HG02840 (cell line): ENCODE measurements at regions not wholly inside any gene's neighbourhood (a gene's known extent, or its start where the extent isn't known, plus 50 kb on each side); places are given as distances from the start of the nearest gene placed in this dataset.
"Not testable (repeated sequence)": the region's sequence is repeated elsewhere in the genome, so short reads cannot be mapped to it uniquely, and the experiment has no call there.

Source experiments
- ATAC-seq: cut with Tn5 transposase; IDR thresholded peaks from one replicate; pipeline ENCODE4 v1.9.1; 2021; ENCODE audit warnings: mild to moderate bottlenecking, moderate library complexity, moderate number of reproducible peaks; ENCODE audit not compliant: unreplicated experiment, low FRiP score

DNA sequence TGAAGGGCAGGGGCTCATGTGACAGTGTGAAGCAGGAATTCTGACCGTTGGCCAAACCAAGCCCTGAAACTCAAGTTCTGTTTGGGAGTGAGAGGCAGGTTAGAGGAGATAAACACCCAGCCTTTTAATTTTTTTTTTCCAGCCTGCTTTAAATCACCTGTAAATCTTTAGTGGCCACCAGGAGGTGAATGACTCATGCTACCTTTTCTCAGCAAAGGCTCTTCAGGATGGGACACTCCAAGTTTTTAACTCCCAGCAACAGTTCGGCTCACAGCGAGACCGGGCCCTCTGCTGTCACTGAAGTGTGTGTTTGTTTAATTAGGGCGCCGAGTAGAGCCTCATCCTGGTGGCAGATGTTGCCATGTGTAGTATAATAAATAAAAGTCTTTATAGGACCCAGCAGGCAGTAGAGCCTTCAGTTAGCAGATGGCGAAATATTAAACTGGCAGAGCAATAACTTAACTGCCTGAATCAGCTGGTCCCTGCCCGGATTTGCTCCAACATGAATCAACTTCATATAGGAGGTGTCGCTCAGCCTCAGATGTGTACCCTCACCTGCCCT, 180.3 kb downstream of the NPIPA7 start:
- ATAC-seq: not testable (repeated sequence)

DNA sequence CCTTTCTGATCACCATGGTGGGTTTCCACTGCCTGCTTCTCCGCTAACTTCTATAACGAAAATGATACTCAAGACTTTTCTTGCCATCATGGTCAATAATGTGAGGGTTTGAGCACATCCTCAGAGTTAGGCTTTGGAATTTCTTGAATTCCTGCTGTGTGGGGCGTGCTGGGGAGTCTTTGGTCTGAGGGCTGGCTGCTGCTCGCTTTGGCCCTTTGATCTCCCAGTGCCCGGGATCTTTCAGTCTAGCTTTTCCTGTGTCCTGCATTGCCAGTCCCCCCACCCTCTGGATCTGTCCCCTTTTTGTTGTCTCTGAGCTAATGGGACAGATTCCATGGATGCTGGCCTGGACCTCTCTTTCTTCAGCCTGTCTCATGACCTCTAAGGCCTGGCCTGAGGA, 182.6 kb downstream of the NPIPA7 start:
- ATAC-seq: not testable (repeated sequence)

DNA sequence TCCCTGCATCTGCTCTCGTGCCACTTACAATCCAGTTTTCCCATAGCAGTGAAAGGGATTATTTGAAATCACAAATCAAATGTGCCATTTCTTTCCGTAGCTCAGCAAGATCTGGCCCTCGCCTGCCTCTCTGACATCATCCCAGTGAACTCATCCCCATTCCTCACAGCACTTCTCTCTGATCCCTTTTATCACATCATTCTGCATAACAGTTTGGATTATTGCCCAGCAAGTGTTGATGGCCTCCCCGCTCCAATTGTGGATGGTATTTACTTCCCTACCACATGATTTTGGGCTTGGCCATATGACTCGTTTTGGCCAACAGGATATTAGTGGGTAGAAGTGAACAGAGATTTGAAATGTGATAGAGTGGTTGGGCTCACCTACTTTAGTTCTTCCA, 185.0 kb downstream of the NPIPA7 start:
- ATAC-seq: not testable (repeated sequence)

DNA sequence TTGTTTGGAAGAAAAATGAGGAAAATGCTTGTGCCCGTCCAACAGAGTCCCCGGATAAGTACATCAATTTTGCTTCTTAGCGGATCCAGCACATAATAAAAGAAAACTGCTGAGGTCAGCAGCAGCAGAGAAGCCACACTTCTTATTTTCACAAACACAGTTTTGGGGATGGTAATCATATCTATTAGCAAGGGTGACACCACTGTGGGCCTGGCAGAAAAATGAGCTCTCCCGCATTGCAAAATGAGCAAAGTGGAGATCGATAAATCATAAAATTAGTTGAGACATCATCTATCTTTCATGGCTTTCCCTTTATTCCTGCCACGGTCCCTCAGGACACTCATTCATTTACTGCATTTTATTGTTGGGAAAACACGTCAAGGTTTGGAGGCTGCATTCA, 186.4 kb downstream of the NPIPA7 start:
- not testable (repeated sequence) for ATAC-seq

DNA sequence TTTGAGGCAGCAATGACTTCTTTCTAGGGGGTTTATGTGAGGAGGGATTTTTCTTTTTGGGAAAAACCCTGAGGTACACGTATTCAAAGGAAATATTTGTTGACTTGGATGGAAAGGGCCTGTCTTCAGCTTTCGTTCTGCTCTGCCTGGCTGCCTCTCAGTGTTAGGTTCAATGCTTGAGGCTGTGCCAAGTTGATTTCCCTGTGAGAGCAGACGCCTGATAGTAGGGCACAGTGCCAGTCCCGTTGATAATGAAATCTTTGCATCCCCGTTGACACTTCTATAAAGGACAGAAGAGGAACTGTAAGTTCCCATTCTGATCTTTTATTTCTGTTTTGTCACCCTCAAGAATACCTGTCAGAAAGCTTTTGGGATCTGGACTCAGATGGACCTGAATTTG, 191.1 kb downstream of the NPIPA7 start:
- not testable (repeated sequence) for ATAC-seq

DNA sequence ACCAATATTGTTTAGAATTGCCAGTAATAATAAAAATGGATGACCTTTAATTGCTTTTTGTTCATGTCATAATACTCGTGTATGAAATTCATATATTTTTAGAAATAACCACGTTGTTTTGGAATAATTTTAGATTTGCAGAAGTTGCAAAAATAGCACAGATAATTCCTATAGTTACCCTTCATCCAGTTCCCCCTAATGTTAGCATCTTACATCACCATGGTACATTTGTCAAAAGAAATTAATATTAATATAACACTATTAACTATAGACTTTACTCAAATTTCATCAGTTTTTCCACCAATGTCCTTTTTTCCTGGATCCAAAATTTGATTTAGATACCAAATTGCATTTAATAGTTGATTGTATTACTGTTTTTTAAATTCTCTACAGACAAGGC, 191.9 kb downstream of the NPIPA7 start:
- not testable (repeated sequence) for ATAC-seq

DNA sequence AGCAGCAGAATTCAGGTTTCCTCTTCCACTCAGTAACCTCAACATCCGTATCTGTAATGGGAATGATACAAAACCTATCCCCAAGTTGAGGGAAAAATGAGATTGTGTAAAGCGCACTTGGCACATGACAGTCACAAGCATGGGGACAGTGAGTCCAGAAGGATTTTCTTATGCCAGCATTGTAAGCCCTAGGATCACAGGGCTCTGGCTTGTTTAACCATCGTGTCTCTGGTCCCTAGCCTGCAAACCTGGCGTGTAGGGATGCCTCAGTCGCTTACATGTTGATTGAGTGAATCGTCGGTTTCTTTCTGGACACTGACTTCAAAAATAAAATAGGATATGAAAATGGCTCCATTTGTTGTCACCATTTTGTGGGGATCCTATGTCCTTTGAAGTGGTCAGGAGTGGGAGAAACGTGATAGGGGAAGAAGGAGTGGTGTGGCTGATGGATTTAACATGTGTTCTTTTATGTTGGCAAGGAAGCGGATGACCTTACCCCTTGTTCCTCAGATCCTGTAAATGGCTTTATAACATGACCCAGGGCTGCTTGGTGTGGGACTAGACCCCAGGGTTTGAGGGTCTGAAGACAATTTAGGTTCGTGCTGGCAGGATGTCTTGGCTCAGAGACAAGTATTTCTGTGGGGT, 193.3 kb downstream of the NPIPA7 start:
- not testable (repeated sequence) for ATAC-seq

DNA sequence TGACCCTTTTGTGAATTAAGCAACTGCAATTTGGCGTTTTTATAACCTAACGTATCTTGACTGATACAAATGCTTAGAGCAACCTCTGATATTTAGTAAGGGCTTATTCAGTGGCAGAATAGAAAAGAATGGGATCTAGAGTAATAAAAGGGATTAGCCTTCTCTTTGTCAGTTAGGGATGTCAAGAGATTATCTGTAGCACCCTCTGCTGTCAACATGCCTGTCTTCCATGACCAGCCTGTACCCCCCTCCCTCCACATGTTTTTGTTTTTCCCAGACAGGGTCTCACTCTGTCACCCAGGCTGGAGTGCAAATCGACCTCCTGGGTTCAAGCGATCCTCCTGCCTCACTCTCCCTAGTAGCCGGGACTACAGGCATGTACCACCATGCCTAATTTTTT, 198.1 kb downstream of the NPIPA7 start:
- ATAC-seq: not testable (repeated sequence)

DNA sequence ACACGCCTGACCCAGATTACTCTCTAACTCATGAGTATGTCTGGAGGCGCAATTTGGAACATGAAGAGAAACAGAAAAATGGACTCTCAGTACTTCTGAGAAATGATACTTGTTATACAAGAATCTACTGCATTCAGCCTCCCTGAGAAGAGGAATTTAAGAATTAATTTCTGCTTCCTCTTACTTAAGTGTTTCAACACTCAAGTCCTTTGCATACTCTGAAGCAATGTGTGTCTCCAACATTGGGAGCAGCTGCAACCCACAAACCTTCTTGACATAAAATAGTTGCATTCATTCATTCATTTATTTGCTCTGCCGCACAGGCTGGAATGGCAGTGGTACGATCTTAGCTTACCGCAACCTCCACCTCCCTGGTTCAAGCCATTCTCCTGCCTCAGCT, 199.8 kb downstream of the NPIPA7 start:
- no peak for ATAC-seq

DNA sequence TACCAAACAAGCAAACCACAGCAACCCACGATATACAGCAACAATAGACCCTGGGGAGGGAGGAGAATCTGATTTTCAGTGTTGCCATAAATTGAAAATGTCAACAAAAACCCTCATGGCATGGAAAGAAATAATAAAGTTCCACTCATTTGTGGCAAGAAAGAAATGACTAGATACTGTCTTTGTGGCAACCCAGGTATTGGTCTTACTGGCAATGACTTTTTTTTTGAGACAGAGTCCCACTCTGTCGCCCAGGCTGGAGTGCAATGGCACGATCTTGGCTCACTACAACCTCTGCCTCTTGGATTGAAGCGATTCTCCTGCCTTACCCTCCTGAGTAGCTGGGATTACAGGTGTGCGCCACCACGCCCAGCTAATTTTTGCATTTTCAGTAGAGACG, 204.0 kb downstream of the NPIPA7 start:
- ATAC-seq: not testable (repeated sequence)

DNA sequence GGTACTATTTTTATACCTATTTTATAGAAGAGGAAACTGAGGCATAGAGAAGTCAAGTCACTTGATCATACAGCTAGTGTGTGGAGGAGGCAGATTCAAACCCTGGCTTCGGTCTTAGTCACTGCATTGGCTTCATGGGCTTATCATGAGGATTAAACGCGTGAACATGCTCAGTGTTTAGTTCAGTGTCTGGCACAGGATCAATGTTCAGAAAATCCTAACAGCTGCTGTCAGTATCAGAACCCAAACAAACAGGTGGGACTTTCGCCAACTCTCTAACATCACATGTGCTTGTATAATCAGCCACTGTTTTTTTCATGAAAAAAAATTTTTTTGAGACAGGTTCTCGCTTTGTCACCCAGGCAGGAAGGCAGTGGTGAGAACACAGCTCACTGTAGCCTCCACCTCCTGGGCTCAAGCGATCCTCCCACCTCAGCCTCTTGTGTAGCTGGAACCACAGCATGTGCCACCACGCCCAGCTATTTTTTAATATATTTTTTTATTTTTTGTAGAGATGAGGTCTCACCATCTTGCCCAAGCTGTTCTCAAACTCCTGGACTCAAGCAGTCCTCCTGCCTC, 207.2 kb downstream of the NPIPA7 start:
- ATAC-seq: not testable (repeated sequence)

DNA sequence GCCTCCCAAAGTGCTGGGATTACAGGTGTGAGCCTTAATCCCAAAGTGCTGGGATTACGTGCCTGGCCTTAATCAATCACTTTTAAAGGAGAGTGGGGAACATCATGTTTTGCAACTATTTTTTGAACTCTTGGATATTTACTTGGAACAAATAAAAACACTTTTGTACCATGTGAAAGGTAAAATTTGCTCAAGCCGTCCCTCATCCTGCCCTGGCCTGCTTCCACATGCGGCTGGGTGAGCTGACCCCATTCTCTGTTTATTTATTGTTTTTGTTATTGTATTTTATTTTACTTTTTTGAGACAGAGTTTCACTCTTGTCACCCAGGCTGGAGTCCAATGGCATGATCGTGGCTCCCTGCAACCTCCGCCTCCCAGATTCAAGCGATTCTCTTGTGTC, 208.0 kb downstream of the NPIPA7 start:
- ATAC-seq: not testable (repeated sequence)

DNA sequence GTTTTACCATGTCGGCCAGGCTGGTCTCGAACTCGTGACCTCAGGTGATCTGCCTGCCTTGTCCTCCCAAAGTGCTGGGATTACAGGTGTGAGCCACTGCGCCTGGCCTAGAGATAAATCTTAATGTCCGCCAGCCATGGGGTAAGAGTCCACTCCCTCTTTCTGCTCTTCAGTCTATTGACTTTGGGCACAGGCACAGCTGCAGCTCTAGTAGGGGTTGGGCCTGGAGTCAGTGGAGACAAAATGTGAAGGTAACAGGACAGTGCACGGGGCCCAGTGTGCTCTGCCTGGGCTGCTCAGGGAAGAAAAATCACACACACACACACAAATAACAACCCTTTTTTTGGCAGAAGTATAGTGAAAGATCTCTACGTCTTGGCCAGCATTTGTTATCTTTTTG, 209.5 kb downstream of the NPIPA7 start:
- ATAC-seq: not testable (repeated sequence)

DNA sequence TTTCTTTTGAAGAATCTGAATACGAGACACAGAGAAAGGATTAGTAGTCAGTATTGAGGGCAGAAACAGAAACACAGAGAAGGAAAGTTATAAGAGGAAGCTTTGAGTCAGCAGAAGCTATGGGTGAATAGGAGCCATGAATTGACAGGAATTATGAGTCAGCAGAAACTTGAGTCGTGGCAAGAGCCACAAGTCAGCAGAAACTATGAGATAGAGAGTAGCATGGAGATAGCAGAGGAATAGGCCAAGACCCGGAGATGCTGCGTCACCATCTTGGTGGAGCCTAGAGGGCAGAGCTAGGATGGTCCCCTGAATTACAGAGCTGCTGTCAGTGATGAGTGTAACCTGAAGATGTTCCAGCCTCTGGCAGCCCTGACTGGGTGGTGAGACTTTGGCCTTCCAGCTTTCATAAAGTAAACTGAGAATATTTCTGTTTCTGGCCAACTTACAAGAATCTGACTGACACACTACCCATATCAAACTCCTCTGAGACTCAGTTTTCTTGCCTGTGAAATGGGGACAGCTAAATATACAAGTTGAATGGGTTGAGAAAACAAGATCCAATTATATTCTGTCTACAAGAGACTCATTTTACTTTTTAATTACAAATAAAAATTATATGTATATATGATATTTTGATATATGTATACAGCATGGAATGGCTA, 211.8 kb downstream of the NPIPA7 start:
- ATAC-seq: not testable (repeated sequence)

DNA sequence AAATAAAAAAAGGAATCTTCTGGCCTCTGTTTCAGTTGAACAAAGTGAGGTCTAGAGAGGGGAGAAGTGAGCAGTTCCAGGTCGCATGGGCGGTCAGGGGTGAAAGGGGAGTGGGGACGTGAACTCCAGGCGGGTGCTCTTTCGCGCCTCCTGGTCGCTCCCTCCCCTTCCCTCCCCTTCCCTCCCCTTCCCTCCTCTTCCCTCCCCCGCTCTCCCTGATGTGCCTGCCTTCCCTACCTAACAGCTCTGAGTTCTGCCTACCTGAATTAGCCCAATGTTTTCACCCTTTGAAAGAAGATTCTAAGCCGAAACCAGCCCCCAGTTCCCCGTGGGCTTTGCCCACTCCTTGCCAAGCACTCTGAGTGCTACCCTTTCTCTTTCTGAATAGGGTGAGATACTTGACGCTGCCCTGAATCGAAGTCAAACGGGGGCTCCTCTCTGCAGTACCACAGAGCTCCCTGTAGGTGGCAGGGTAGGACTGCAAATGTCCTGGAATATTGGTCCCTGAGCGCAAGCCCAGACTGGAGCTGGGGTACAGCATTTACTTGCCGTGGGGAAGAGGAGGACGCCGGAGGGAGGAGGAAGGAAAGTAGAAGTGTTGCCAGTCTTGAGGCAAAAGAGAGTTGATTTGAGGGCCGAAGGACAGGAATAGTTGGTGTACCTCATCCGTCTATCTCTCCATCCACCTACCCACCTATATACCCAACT, 214.4 kb downstream of the NPIPA7 start:
- not testable (repeated sequence) for ATAC-seq

DNA sequence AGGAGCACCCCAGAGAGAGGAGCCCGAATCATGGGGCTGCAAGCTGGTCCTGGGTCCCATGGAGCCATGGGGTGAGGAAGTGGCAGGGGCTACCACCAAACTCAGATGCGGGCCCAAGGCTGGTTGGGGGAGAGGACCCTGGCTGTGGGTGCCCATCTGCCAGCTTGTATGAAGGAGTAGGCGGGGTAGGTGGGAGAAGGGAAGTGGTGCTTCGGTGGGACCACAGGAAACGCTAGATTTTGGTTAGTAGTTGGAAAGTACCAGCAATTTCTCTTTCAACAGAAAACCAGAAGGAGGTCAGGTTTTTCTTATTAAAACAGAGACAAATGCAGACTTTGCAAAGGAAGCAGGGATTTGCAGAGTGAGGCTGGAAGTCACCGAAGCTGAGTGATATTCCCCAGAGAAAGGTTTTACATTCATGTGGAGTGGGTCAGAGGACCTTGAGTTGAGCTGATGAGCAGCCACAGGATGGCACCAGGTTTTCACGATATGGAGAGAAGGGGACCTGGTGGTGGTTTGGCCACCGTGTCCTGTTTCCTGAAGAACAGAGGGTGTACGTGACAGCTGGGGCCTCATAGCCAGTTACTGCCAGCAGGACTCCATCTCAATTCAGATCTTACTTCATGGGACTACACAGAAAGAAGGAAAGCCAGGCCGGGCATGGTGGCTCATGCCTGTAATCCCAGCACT, 216.2 kb downstream of the NPIPA7 start:
- ATAC-seq: not testable (repeated sequence)

DNA sequence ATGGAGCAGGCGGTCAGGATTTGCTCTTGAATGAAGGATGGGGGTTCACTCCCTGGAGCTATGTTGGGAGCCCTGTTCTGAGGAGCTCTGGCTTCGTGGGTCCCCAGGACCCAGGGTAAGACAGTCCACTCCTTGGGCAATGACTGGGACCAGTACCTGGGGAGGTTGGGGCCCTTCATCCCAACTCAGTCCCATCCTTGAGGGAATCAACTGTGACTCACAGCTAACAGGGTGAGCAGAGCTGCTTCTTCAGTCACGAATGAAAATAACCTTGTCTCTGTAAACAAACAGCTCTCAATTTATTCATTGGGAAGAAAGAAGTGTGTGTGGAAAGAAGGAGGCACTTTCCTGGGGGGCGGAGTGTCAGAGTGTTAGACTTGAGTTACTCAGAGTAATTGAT, 222.3 kb downstream of the NPIPA7 start:
- ATAC-seq: not testable (repeated sequence)

DNA sequence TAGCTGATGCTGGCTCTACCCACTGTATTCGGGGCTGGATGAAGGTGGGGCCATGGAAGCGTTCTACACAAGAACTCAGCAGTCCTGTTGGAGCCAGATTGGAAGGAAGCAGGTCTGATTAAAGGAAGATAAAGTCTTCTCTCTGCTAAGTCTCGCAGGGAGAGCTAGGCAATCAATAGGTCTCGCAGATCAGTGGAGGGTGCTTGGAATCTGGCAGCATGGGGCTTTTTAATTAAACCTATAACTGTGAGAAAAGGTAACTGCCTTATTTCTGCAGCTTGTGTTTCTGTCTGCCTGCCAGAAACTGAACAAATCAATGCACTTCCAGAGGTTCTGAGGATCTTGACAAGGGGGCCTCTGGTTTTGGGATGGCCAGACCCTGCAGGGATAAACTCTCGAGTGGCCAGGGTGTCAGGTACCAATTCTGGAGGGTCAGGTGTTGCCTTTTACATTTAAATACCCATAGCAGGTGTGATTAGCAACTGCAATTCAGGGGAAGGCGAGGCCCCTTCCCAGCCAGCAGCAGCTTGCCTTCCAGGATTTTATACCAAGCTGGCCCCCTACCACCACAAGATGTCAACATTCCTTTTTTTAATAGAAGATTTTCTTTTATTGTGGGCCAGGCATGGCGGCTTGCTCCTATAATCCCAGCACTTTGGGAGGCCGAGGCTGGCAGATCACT, 228.6 kb downstream of the NPIPA7 start:
- not testable (repeated sequence) for ATAC-seq

DNA sequence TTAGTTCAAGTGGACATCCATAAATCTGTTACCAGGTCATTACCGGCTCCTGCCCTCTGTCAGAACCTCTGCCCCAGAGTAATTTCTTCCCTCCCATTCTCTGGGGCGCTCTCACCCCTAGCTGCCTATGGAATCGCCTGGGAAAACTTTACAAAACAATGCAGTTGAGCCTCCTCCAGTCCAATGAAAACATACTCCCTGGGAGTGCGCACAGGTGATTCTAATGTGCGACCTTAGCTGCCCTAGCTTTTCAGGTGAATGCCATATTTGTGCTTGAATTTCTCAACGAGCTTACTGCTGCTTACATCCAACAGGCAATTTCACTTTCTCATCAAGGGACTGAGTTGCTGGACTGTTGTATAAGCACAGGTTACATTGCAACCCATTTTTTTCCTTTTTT, 230.7 kb downstream of the NPIPA7 start:
- ATAC-seq: not testable (repeated sequence)
